Skin epidermis (tissue), 12 donors: ENCODE measurements at regions not wholly inside any gene's neighbourhood (a gene's known extent, or its start where the extent isn't known, plus 50 kb on each side); places are given as distances from the start of the nearest gene placed in this dataset.

Experiments used
- H3K27ac ChIP-seq, 21 experiments: fragments of 200-600 bp; sonication (generic) in 11 of 21; one replicate each; pipeline ENCODE4 v1.5.0; 2020; ENCODE audit warnings: mild to moderate bottlenecking in 3 of 21, inconsistent platforms in 2 of 21, moderate library complexity in 2 of 21
- H3K4me3 ChIP-seq, 7 experiments: fragments of 200-600 bp; sonication (generic) in 2 of 7; one replicate each; pipeline ENCODE4 v1.5.0; 2020; ENCODE audit warnings: inconsistent platforms in 2 of 7, mild to moderate bottlenecking in 2 of 7, moderate library complexity in 1 of 7

GRCh38 chr20:54272901-54273488 lies 65.1 kb downstream of the PFDN4 start:
- Histone ChIP-seq H3K4me3 (no peak overlapping the region), H3K27ac (no peak overlapping the region)

- H3K4me3 ChIP-seq: no peak overlapping the region
- H3K27ac ChIP-seq: peak overlapping the region in 3 of 21 experiments; percentile 10 to 24 (median 12)
Measured at GRCh38 chr20:54275359-54276111, 67.6 kb downstream of the PFDN4 start.

- Histone ChIP-seq H3K27ac (peak overlapping the region in 3 of 21 experiments; percentile 1 to 30 (median 10)), H3K4me3 (no peak overlapping the region)
Measured at GRCh38 chr20:54276577-54277169, 68.8 kb downstream of the PFDN4 start.

- H3K27ac ChIP-seq: no peak overlapping the region
- no peak overlapping the region for H3K4me3 ChIP-seq
Measured at GRCh38 chr20:54278262-54278661, 70.4 kb downstream of the PFDN4 start.

- no peak overlapping the region for H3K4me3 ChIP-seq
- H3K27ac ChIP-seq: no peak overlapping the region
Measured at GRCh38 chr20:54282625-54283024, 74.7 kb downstream of the PFDN4 start.

- no peak overlapping the region for H3K27ac ChIP-seq
Measured at GRCh38 chr20:54283253-54283652, 75.4 kb downstream of the PFDN4 start.

GRCh38 chr20:54284928-54285704 lies 77.2 kb downstream of the PFDN4 start:
- no peak overlapping the region for H3K27ac ChIP-seq

More at GRCh38 chr20:54283253-54283652, 75.4 kb downstream of the PFDN4 start:
- H3K4me3 ChIP-seq: no peak overlapping the region

GRCh38 chr20:54290636-54291035 lies 82.7 kb downstream of the PFDN4 start:
- Histone ChIP-seq H3K4me3 (no peak overlapping the region), H3K27ac (no peak overlapping the region)

More at GRCh38 chr20:54284928-54285704, 77.2 kb downstream of the PFDN4 start:
- H3K4me3 ChIP-seq: no peak overlapping the region

GRCh38 chr20:54291339-54292010 lies 83.6 kb downstream of the PFDN4 start:
- Histone ChIP-seq H3K4me3 (no peak overlapping the region), H3K27ac (no peak overlapping the region)

- Histone ChIP-seq H3K4me3 (no peak overlapping the region), H3K27ac (no peak overlapping the region)
Measured at GRCh38 chr20:54292185-54292584, 84.3 kb downstream of the PFDN4 start.

GRCh38 chr20:54293526-54293925 lies 85.6 kb downstream of the PFDN4 start:
- no peak overlapping the region for H3K4me3 ChIP-seq
- H3K27ac ChIP-seq: no peak overlapping the region

- Histone ChIP-seq H3K27ac (no peak overlapping the region), H3K4me3 (no peak overlapping the region)
Measured at GRCh38 chr20:54294094-54294493, 86.2 kb downstream of the PFDN4 start.

GRCh38 chr20:54295686-54296085 lies 87.8 kb downstream of the PFDN4 start:
- no peak overlapping the region for H3K4me3 ChIP-seq

GRCh38 chr20:54305421-54305820 lies 97.5 kb downstream of the PFDN4 start:
- H3K27ac ChIP-seq: no peak overlapping the region
- no peak overlapping the region for H3K4me3 ChIP-seq

More at GRCh38 chr20:54295686-54296085, 87.8 kb downstream of the PFDN4 start:
- H3K27ac ChIP-seq: no peak overlapping the region

GRCh38 chr20:54306985-54307710 lies 99.3 kb downstream of the PFDN4 start:
- no peak overlapping the region for H3K27ac ChIP-seq

GRCh38 chr20:54308804-54309203 lies 100.9 kb downstream of the PFDN4 start:
- Histone ChIP-seq H3K4me3 (no peak overlapping the region), H3K27ac (no peak overlapping the region)

More at GRCh38 chr20:54306985-54307710, 99.3 kb downstream of the PFDN4 start:
- H3K4me3 ChIP-seq: no peak overlapping the region

GRCh38 chr20:54318892-54319291 lies 111.0 kb downstream of the PFDN4 start:
- H3K4me3 ChIP-seq: no peak overlapping the region

GRCh38 chr20:54320148-54320607 lies 112.3 kb downstream of the PFDN4 start:
- H3K4me3 ChIP-seq: no peak overlapping the region
- no peak overlapping the region for H3K27ac ChIP-seq

More at GRCh38 chr20:54318892-54319291, 111.0 kb downstream of the PFDN4 start:
- H3K27ac ChIP-seq: no peak overlapping the region
